ENCODE measurements at regions not wholly inside any gene's neighbourhood (a gene's known extent, or its start where the extent isn't known, plus 50 kb on each side); places are given as distances from the start of the nearest gene placed in this dataset.

- Histone ChIP-seq H2AK5ac (ENCODE audit: low read depth, low read length) (no peak overlapping the region), H2BK15ac (ENCODE audit: low read length) (no peak overlapping the region), H3K23ac (ENCODE audit: insufficient read length) (no peak overlapping the region), H3K79me2 (ENCODE audit: control insufficient read depth in 1 of 2, insufficient read depth in 2 of 2, low read length in 2 of 2) (no peaks in the 10 kb centered on the region), H4K5ac (ENCODE audit: insufficient read length, low read depth, low read length) (no peak overlapping the region), H2BK5ac (ENCODE audit: low read depth, low read length) (no peak overlapping the region), H3K4me2 (ENCODE audit: insufficient read depth in 1 of 2, low read depth in 2 of 2, low read length in 2 of 2) (no peak overlapping the region), H4K8ac (ENCODE audit: extremely low read depth, insufficient read depth, low read length) (no peak overlapping the region), H3K56ac (replicated peaks; ENCODE audit: insufficient read length, low read depth, low read length) (no peak overlapping the region), H3K79me1 (ENCODE audit: low read depth, low read length) (no peaks in the 10 kb centered on the region), H3K18ac (ENCODE audit: extremely low read depth, low read length) (no peak overlapping the region), H2AFZ (ENCODE audit: low read length) (no peak overlapping the region), H4K20me1 (replicated peaks in 1 of 2; ENCODE audit: control insufficient read depth in 1 of 2, insufficient read depth in 2 of 2, low read length in 2 of 2) (no peaks in the 10 kb centered on the region), H3K36me3 (ENCODE audit: control insufficient read depth in 2 of 4, insufficient read depth in 4 of 4, low read length in 3 of 4) (no peaks in the 10 kb centered on the region), H3K23me2 (ENCODE audit: low read depth, low read length) (no peaks in the 10 kb centered on the region), H4K91ac (replicated peaks; ENCODE audit: insufficient read length, low read length) (no peak overlapping the region), H2BK120ac (replicated peaks; ENCODE audit: low read depth, low read length) (no peak overlapping the region), H3K9ac (replicated peaks in 1 of 4; ENCODE audit: extremely low read depth in 1 of 4, low read depth in 3 of 4, low read length in 3 of 4) (no peak overlapping the region), H3K4ac (replicated peaks; ENCODE audit: insufficient read length, low read depth, low read length) (no peak overlapping the region), H3K14ac (ENCODE audit: insufficient read length) (no peak overlapping the region), H3K9me3 (ENCODE audit: insufficient read depth in 2 of 2, low read depth in 1 of 2, low read length in 1 of 2) (no peaks in the 10 kb centered on the region), H3K4me3 (ENCODE audit: extremely low read depth in 1 of 4, insufficient read depth in 2 of 4, low read depth in 3 of 4, low read length in 4 of 4) (no peak overlapping the region), H3K4me1 (replicated peaks in 1 of 4; ENCODE audit: control insufficient read depth in 3 of 4, insufficient read depth in 4 of 4, low read length in 3 of 4) (no peaks in the 10 kb centered on the region; a peak in 1 of 7 replicates), H2BK12ac (ENCODE audit: low read depth, low read length) (no peak overlapping the region), H3K27ac (ENCODE audit: low read depth, low read length) (no peak overlapping the region), H3K27me3 (replicated peaks in 1 of 4; ENCODE audit: control insufficient read depth in 3 of 4, extremely low read depth in 1 of 4, insufficient read depth in 3 of 4, low read length in 3 of 4) (no peaks in the 10 kb centered on the region), H2BK20ac (ENCODE audit: low read length) (no peak overlapping the region)
- 88% methylated on average over 1 of the region's 1 CpG; no CpG with 5 or more reads in 1 of the 2 experiments for WGBS, 2 experiments (ENCODE audit: extremely low coverage in 1 of 2, insufficient coverage in 1 of 2, insufficient read length in 1 of 2, insufficient replicate concordance in 2 of 2, low coverage in 1 of 2, low lambda C conversion rate in 2 of 2, missing lambda C conversion rate in 1 of 2)
- no peak for FAIRE-seq
- DNase-seq (ENCODE audit: low read depth in 1 of 2, low spot score in 2 of 2), result no peak
- CTCF ChIA-PET (ENCODE audit: partially characterized antibody), result interaction anchor here (0.5 kb wide), 1 partner anchor 149 kb away, joined by 3 read pairs; no protein-coding TSS in a partner anchor
- POLR2A ChIA-PET (ENCODE audit: partially characterized antibody), result interaction anchor here (0.6 kb wide), 1 partner anchor 13 kb away, joined by 3 read pairs; no protein-coding TSS in a partner anchor
- no peak for TF ChIP-seq MAFK (IDR thresholded peaks at IDR 0.05; ENCODE audit: low read depth, low read length)
- no peak for TF ChIP-seq ATF2 (IDR thresholded peaks at IDR 0.05; ENCODE audit: low read length)
- no peak for TF ChIP-seq EZH2 (IDR thresholded peaks at IDR 0.05; ENCODE audit: low read depth, low read length, severe bottlenecking)
- no peak for TF ChIP-seq SIN3A (conservative IDR thresholded peaks at IDR 0.05 in 1 of 2, IDR thresholded peaks at IDR 0.05 in 1 of 2; ENCODE audit: low read depth in 1 of 2, low read length in 2 of 2)
- no peak for TF ChIP-seq TAF7 (optimal IDR thresholded peaks at IDR 0.05; ENCODE audit: borderline replicate concordance, low read depth, low read length)
- no peak for TF ChIP-seq EP300 (IDR thresholded peaks at IDR 0.05; ENCODE audit: borderline replicate concordance in 1 of 2, low read depth in 2 of 2, low read length in 2 of 2)
- TF ChIP-seq ZNF274 (IDR thresholded peaks at IDR 0.05; ENCODE audit: borderline replicate concordance, extremely low read depth, low read length), result no peak
- no peak for TF ChIP-seq NRF1 (IDR thresholded peaks at IDR 0.05; ENCODE audit: low read depth, low read length)
- no peak for TF ChIP-seq YY1 (IDR thresholded peaks at IDR 0.05; ENCODE audit: low read depth, low read length)
- no peak for TF ChIP-seq KDM5A (IDR thresholded peaks at IDR 0.05; ENCODE audit: low read length)
These were observed 175.5 kb upstream of the SERP2 start for GRCh38 chr13:44197791-44198770.
